ENCODE measurements at regions not wholly inside any gene's neighbourhood (a gene's known extent, or its start where the extent isn't known, plus 50 kb on each side); places are given as distances from the start of the nearest gene placed in this dataset.

DNA sequence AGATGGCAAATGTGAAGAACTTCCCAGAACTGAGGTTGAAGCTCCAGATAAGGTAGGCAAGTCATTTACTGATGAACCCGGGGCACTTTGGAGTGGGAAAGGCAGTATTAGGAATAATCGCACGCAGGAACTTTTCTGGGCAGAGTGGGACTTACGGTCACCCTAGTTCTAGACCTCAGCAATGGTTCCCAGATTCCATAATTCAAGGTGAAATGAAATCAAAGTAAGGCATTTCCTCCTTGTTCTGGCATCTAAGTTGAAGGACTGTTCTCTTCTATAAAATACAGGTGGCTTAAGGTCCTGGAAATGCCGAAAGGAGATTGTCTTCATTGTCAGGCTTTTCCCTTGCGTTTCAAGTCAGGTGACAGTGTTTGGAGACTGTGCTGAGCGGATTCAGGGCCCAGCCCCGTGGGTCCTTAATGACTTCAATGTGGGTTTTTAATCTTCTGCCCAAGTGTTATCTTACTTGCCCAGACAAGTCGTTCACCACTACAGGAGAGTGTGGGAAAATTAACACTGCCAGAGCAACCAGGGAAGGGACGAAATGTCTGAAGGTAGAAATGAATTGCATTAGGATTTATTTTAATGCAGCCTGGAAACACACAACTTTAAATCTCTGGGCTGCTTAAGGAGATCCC, 52.1 kb upstream of the STOX2 start:
- Mint-ChIP-seq H3K36me3 (ENCODE audit: insufficient read depth) (no peaks in the 10 kb centered on the region), H3K9me3 (no peaks in the 10 kb centered on the region), H3K27me3 (ENCODE audit: low read depth) (peaks cover 26% of the 10 kb centered on the region), H3K4me1 (ENCODE audit: low read depth) (no peaks in the 10 kb centered on the region), H3K4me3 (no peak overlapping the region)
- ATAC-seq (no peak), DNase-seq (no peak)

DNA sequence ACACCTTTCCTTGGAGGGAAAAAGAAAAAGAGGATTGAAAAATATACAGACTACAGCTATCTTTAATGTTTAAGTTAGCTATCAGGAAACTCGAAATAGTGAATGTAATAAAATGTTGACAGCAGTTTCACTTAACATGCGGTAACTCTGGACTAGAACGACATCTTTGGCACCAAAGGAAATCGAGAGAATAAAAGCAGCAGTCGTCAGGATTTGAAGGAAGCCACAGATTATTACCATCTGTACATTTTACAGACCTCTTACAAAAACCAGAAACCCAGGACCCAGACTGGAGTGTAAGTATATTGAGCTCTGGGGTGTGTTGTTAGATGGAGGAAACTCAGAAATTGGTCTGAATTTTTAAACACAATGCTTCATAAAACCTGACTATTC, 51.6 kb upstream of the STOX2 start:
- Mint-ChIP-seq H3K4me3 (no peak overlapping the region), H3K4me1 (ENCODE audit: low read depth) (no peaks in the 10 kb centered on the region), H3K27me3 (ENCODE audit: low read depth) (peaks cover 27% of the 10 kb centered on the region), H3K36me3 (ENCODE audit: insufficient read depth) (no peaks in the 10 kb centered on the region), H3K9me3 (no peaks in the 10 kb centered on the region)
- no peak for DNase-seq
- ATAC-seq: no peak

Measured in activated T-cell treated with anti-CD3 and anti-CD28 coated beads, Interleukin-2, amount 50 U/mL, for 4 hours (primary cell).